Ishikawa (cell line): ENCODE measurements at regions not wholly inside any gene's neighbourhood (a gene's known extent, or its start where the extent isn't known, plus 50 kb on each side); places are given as distances from the start of the nearest gene placed in this dataset.
A peak's percentile ranks its signal among the peaks of the same experiment; 100 is the strongest.

Source experiments
- CEBPB ChIP-seq: IDR thresholded peaks from 2 replicates; pipeline ENCODE4 v1.6.1; 2012
- CREB1 ChIP-seq: IDR thresholded peaks from 2 replicates; pipeline ENCODE4 v1.6.1; 2012; ENCODE audit warnings: low read depth
- EGR1 ChIP-seq: IDR thresholded peaks from 2 replicates; pipeline ENCODE4 v1.6.1; 2012
- EP300 ChIP-seq: IDR thresholded peaks from 2 replicates; pipeline ENCODE4 v1.6.1; 2012; ENCODE audit warnings: borderline replicate concordance
- FOXM1 ChIP-seq: IDR thresholded peaks from 2 replicates; pipeline ENCODE4 v1.6.1; 2012; ENCODE audit warnings: low read depth, borderline replicate concordance
- MAX ChIP-seq: IDR thresholded peaks from 2 replicates; pipeline ENCODE4 v1.6.1; 2012
- NFIC ChIP-seq: IDR thresholded peaks from 2 replicates; pipeline ENCODE4 v1.6.1; 2012
- RAD21 ChIP-seq: IDR thresholded peaks from 2 replicates; pipeline ENCODE4 v1.6.1; 2012; ENCODE audit warnings: low read depth
- REST ChIP-seq: IDR thresholded peaks from 2 replicates; pipeline ENCODE4 v1.6.1; 2012; ENCODE audit warnings: low read depth, mild to moderate bottlenecking
- TAF1 ChIP-seq: IDR thresholded peaks from 2 replicates; pipeline ENCODE4 v1.6.1; 2012; ENCODE audit warnings: low read depth, mild to moderate bottlenecking
- TCF12 ChIP-seq: IDR thresholded peaks from 2 replicates; pipeline ENCODE4 v1.6.1; 2012; ENCODE audit warnings: low read depth
- TEAD4 ChIP-seq: IDR thresholded peaks from 2 replicates; pipeline ENCODE4 v1.6.1; 2012
- USF1 ChIP-seq: IDR thresholded peaks from 2 replicates; pipeline ENCODE4 v1.6.1; 2012
- YY1 ChIP-seq: IDR thresholded peaks from 2 replicates; pipeline ENCODE4 v1.6.1; 2012; ENCODE audit warnings: low read depth
- ZBTB7A ChIP-seq: IDR thresholded peaks from 2 replicates; pipeline ENCODE4 v1.6.1; 2012; ENCODE audit warnings: low read depth

- TF ChIP-seq USF1 (no peak), CEBPB (peak; percentile 81)
These were observed 89.0 kb upstream of the LHX1 start for GRCh38 chr17:36848008-36848902.

GRCh38 chr17:36849871-36850348 lies 87.4 kb upstream of the LHX1 start:
- TF ChIP-seq USF1 (no peak), TEAD4 (no peak), NFIC (no peak), FOXM1 (no peak), EGR1 (no peak), CREB1 (no peak), YY1 (no peak), CEBPB (no peak), REST (no peak), ZBTB7A (no peak), TCF12 (no peak), RAD21 (no peak), EP300 (no peak)

- TF ChIP-seq MAX: no peak
- TF ChIP-seq TCF12: no peak
- TF ChIP-seq NFIC: no peak
- TF ChIP-seq YY1: no peak
- TF ChIP-seq TEAD4: no peak
- no peak for TF ChIP-seq FOXM1
- no peak for TF ChIP-seq REST
- no peak for TF ChIP-seq ZBTB7A
These were observed 86.5 kb upstream of the LHX1 start for GRCh38 chr17:36850790-36851189.

GRCh38 chr17:36851250-36851649 lies 86.0 kb upstream of the LHX1 start:
- TF ChIP-seq EGR1: no peak
- peak; percentile 85 for TF ChIP-seq USF1
- TF ChIP-seq TEAD4: no peak
- TF ChIP-seq YY1: no peak

GRCh38 chr17:36854982-36855381 lies 82.3 kb upstream of the LHX1 start:
- TF ChIP-seq CEBPB (no peak), USF1 (peak; percentile 41; the same call in 1 of the 2 replicates)

- no peak for TF ChIP-seq FOXM1
- no peak for TF ChIP-seq REST
- TF ChIP-seq TCF12: no peak
- no peak for TF ChIP-seq MAX
- TF ChIP-seq RAD21: no peak
- TF ChIP-seq CREB1: no peak
- no peak for TF ChIP-seq CEBPB
- TF ChIP-seq USF1: no peak
- no peak for TF ChIP-seq TAF1
- TF ChIP-seq NFIC: no peak
- no peak for TF ChIP-seq EGR1
These were observed 81.8 kb upstream of the LHX1 start for GRCh38 chr17:36855459-36855858.
